ELR (cell line): ENCODE measurements at regions not wholly inside any gene's neighbourhood (a gene's known extent, or its start where the extent isn't known, plus 50 kb on each side); places are given as distances from the start of the nearest gene placed in this dataset.
A peak's percentile ranks its signal among the peaks of the same experiment; 100 is the strongest.

Source experiments
- DNase-seq: peaks from one replicate; pipeline ENCODE4 v3.0.0-alpha.2; 2015; ENCODE audit warnings: low read depth

GRCh38 chr1:18535391-18536210, 54.9 kb downstream of the KLHDC7A start:
- no peak for DNase-seq

GRCh38 chr1:18536356-18536755, 55.6 kb downstream of the KLHDC7A start:
- no peak for DNase-seq

GRCh38 chr1:18536915-18537314, 56.2 kb downstream of the KLHDC7A start:
- no peak for DNase-seq

- no peak for DNase-seq
These were observed 56.9 kb downstream of the KLHDC7A start for GRCh38 chr1:18537386-18538306.

- DNase-seq: no peak
These were observed 58.4 kb downstream of the KLHDC7A start for GRCh38 chr1:18539171-18539570.

- DNase-seq: no peak
These were observed 59.5 kb downstream of the KLHDC7A start for GRCh38 chr1:18540136-18540765.

- no peak for DNase-seq
These were observed 60.5 kb downstream of the KLHDC7A start for GRCh38 chr1:18541046-18541795.

- DNase-seq: no peak
These were observed 61.6 kb downstream of the KLHDC7A start for GRCh38 chr1:18542351-18542750.

- DNase-seq: no peak
These were observed 65.3 kb downstream of the KLHDC7A start for GRCh38 chr1:18546026-18546425.

- DNase-seq: no peak
These were observed 66.7 kb downstream of the KLHDC7A start for GRCh38 chr1:18547460-18547859.

GRCh38 chr1:18548643-18549042, 67.9 kb downstream of the KLHDC7A start:
- no peak for DNase-seq

GRCh38 chr1:18549106-18549505, 68.4 kb downstream of the KLHDC7A start:
- no peak for DNase-seq

- no peak for DNase-seq
These were observed 69.2 kb downstream of the KLHDC7A start for GRCh38 chr1:18549906-18550305.

- DNase-seq: no peak
These were observed 71.9 kb downstream of the KLHDC7A start for GRCh38 chr1:18552631-18553030.

GRCh38 chr1:18553388-18553787, 72.7 kb downstream of the KLHDC7A start:
- no peak for DNase-seq

- DNase-seq: no peak
These were observed 73.4 kb downstream of the KLHDC7A start for GRCh38 chr1:18554099-18554498.

- no peak for DNase-seq
These were observed 73.9 kb downstream of the KLHDC7A start for GRCh38 chr1:18554597-18554996.

- DNase-seq: no peak
These were observed 74.3 kb downstream of the KLHDC7A start for GRCh38 chr1:18555036-18555435.

GRCh38 chr1:18556364-18556763, 74.3 kb upstream of the PAX7 start:
- peak; percentile 30 for DNase-seq

- DNase-seq: no peak
These were observed 72.8 kb upstream of the PAX7 start for GRCh38 chr1:18557621-18558465.

- DNase-seq: no peak
These were observed 70.0 kb upstream of the PAX7 start for GRCh38 chr1:18560692-18561091.
